NCI-H2081 treated with DMSO at 0.1 percent for 48 hours (cell line): ENCODE measurements at regions not wholly inside any gene's neighbourhood (a gene's known extent, or its start where the extent isn't known, plus 50 kb on each side); places are given as distances from the start of the nearest gene placed in this dataset.
A peak's percentile ranks its signal among the peaks of the same experiment; 100 is the strongest.
"Not testable (repeated sequence)": the region's sequence is repeated elsewhere in the genome, so short reads cannot be mapped to it uniquely, and the experiment has no call there.

ENCODE experiments used
- DNase-seq: peaks from one replicate; lab custom pipeline; 2025; lab: John Stamatoyannopoulos, UW

DNA sequence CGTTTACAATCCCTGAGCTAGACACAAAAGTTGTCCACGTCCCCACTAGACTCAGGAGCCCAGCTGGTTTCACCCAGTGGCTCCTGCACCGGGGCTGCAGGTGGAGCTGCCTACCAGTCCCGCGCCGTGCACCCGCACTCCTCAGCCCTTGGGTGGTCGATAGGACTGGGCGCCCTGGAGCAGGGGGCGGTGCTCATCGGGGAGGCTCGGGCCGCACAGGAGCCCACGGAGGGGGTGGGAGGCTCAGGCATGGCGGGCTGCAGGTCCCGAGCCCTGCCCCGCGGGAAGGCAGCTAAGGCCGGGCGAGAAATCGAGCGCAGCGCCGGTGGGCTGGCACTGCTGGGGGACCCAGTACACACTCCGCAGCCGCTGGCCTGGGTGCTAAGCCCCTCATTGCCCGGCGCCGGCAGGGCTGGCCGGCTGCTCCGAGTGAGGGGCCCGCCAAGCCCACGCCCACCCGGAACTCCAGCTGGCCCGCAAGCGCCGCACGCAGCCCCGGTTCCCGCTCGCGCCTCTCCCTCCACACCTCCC lies 1996.0 kb downstream of the PCDH7 start:
- not testable (repeated sequence) for DNase-seq

DNA sequence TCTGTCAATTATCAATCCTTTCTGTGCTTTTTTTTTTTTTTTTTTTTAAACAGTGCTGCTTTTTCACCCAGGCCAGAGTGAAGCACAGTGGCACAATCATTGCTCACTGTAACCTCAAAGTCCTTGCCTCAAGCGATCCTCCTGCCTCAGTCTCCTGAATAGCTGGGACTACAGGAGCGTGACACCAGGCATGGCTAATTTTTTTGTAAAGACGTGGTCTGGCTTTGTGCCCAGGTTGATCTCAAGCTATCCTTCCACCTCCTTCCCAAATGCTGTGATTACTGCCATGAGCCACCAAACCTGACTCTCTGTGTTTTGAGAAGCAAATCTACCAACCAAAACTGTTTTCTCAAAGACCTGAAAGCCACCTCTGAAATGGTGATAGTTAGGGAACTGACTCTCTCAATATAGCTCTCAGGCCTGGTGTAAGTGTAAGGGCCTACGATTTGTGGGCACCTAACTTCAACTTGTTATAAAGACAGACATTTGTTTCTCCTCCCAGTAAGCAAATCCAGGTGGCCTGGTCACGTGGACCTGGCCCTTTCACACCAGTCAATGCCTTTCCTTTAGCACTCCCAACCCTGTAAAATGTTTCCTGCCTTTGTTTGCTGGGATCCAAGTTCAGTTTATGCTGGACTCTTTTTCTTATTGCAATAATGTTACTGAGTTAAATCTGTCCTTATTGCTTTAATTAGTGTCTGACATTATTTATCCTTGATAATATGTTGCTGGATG lies 2015.9 kb downstream of the PCDH7 start:
- no peak for DNase-seq

DNA sequence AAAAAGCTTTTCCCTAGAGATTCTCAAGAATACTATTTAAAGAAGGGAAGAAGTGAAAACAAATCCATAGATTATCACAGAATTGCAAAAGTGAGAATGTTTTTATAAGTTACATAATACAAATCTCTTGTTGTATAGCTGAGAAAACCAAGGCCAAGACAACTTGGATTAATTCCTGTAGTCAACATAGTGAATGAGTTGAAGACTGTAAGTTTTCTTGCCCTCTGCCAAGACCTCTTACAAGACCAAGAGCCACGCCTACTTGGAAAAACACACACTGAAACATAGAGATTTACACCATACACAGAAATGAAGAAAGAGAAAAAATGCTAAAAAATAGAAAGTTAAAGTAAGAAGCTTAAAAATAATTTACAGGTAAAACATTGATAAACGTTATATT lies 2024.0 kb downstream of the PCDH7 start:
- no peak for DNase-seq

DNA sequence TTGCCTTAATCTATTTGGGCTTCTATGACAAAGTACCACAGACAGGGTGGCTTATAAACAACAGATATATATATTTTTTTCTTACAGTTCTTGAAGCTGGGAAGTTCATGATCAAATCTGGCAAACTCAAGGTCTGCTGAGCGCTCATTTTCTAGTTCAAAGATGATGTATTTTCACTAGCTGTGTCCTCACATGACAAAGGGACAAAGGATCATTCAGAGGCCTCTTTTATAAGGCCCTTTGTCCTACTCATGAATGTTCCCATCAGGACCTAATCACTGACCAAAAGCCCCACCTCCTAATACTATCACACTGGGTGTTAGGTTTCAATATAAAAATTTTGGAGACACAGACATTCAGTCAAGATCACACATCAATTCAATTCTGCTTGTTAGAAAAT lies 2025.2 kb downstream of the PCDH7 start:
- DNase-seq, result no peak

DNA sequence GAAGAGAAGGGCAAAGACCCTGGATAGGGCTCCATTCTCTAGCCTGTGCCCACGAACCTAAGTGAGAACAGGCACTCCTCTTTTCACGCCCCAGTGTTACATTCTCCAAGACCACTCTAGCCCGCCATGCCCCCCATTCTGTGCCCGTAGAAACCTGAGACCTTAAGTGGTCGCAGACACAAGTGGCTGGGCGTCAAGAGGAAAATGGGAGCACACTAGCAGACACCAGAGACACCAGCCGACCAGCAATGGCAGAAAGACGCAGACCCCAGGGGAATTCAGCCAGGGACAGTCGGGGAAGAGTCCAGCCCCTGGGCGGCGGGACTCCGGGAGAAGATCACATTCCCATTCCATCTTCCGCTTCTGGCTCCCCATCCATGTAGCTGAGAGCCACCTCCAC lies 2027.9 kb downstream of the PCDH7 start:
- DNase-seq, result no peak

DNA sequence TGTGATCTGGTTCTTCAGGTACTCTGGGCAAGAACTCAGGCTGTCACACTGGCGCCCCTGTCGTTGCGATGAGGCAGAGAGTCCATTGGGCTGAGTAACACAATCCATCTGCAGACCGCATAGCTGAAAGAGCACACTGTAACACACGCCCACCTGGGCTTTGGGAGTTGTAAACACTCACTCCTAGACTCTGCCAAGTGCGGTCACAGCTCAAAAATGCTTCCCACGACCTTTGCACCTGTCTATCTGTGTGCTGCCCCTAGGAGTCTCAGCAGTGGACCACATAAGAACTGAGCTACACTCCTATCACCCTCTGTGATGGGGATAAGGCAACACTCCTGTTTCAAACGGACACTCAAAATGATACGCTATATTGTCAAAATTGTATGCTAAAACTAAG lies 2028.3 kb downstream of the PCDH7 start:
- no peak for DNase-seq

DNA sequence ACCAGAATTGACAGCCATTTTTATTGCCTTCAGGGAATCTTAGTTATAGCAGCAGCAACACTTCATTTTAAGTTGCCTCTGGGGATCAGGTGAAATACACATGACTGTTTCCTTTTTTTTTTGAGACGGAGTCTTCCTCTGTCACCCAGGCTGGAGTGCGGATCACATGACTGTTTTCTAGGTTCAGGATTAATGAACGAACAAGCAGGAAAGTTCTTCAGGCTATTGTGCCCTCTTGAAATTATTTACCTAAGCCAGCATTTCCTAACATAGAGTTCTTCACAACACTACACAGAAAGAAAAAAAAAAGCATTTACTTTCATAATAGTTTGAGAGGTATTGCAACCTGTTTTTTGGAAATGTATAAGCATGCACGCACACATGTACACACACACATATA lies 2032.8 kb downstream of the PCDH7 start:
- DNase-seq, result no peak

DNA sequence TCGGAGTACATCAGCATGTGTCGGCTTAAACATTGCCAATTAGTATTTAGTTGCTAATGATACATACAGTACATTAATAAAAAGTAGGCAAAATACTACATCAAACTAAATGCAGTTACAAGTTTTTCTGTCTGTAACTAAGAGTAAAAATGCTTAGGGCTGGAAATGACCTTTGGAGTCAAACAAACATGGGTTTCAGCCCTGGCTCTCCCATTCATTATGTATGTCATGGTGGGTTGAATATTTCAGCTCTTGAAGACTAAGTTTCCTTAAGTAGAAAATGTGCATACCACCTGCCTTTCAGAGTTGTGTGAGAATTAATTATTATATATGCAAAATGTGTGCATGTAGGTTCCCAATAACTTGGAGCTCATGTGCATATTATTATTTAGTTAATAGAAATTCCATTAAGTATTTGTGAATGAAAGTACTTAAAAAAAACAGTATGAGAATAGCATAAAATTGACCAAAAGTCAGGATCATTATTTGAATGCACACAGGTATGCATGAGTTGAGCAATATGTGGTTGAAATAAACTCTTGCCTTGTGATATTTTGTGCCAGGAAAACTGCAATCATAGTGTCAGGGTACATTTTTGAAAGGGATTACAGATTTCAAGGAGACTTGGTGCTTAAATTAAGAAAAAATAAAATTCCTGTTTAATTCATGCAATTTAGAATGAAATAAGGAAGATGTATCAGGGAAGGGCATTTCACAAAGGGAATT lies 2048.7 kb downstream of the PCDH7 start:
- DNase-seq, result no peak

DNA sequence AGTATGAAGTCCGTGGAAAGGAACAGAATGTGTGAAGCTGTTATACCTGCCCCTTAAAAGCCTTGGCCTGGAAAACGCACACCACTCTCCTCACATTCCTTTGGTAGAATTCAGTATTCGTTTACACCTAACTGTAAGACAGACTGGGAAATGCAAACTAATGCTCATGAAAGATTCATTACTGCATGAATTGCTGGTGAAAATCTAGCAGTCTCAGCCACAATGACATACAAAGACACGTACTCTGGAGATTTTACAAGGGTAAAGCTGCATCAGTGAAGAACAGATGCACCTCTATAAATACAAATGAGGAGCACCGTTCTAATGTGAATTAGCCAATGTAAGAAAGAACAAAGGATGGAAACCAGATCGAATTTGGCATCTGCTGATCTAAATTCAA lies 2051.3 kb downstream of the PCDH7 start:
- no peak for DNase-seq

DNA sequence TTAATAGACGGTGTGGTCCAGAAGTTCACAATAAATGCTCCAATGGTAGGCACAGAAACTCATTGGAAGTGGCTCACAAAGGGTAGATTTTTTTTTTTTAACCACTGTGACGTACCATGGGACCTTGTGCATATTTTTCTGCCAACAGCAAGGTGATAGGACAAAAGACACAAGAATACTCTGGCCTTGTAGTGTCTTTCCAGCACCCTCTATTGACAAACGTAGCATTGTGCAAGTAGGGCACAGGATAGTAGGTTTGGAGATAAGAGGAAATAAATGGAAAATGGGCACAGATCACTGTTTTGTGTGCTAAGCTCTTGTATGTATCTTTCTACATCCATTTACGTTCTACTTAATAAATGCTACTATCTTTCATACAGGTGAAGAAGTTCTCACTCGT lies 2054.9 kb downstream of the PCDH7 start:
- peak; percentile 15 for DNase-seq

DNA sequence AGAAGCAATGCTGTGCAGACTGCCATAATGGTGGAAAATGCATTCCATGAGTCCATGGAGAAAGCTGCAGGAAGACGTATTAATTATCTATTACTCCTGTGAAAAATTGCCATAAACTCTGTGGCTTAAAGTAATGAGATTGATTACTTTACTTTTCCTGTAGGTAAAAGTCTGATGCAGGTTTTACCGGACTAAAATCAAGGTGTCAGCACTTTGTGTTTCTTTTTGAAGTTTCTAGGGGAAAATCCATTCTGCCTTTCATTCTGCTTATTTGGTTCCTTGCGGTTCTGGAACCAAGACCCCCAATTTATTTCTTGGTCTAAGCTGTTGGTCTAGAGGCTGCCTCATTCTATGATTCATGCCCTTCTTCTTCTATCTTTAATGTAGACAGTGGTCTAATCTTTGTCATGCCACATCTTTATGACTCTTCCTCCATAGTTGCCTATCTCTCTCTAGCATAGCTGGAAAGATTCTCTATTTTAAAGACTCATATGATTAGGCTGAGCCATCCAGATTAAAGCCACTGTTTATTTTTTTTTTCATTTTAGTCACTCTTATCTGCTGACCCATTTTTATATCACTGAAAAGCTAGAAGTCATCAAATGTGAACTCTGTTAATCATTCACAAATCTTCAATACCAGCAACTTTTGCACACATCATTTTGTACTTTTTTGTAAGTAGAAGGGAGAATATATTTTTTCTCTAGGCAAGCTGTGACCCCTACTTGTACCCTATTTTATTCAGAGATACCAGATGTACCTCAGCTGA lies 2056.4 kb downstream of the PCDH7 start:
- DNase-seq, result no peak

DNA sequence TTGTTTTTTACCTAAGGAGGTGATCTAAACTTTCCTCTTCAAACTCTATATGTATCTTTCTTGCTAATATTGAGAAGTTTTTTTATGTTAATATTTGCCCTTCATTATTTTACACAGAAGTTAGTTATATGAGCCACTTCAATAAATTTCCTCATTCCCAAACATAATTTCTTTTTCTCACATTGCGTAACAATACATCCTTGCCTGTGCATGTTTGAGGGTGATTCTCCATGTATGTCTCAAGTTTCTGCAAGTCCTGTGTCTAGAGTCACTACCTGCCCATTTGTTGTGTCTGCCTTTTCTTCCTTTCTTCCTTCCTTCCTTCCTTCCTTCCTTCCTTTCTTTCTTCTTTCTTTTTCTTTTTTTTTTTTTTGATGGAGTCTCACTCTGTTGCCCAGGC lies 2057.9 kb downstream of the PCDH7 start:
- DNase-seq, result no peak

DNA sequence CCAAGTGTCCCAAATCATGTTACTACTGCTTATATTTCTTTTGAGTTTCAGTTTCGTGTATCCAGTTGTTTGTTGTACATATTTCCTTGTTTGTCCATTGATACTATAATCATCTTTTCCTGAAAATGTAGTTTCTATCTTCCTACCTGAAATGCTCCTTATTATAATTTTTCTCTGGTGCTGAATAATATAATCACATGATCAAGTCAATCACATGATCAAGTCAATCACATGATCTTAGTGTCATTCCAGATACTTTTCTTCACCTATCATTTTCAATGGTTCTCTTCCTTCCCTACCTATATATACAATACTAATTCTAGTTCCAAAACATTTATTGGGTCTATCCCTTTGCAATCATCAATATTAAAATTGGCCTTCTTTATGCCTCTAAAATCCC lies 2058.8 kb downstream of the PCDH7 start:
- no peak for DNase-seq

DNA sequence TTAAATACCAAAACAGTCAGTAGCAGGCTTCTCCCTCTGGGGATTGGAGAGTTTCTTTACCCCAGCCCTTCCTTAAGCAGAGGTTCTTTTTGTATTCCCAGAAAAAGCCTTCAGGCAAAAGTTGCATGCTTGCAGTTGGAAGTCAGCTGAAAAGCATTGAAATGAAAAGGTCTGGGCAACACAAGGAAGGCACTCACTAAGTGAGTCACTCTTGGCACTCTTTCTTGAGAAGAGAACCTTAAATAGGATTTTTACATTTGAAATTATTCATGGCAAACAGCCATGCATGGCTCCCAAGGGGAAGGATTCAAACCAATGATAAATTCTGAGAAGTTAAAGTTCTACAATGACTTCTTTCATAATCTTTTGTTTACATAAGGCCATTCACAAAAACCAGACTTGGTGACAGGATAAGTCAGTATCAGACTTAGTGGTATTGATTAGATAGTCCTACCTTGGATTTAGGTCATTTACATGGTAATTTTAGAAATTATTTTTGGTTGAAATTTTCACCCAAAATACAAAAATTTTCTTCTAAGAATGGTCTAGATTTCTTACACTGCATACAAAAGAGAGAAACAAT lies 2068.9 kb downstream of the PCDH7 start:
- no peak for DNase-seq

DNA sequence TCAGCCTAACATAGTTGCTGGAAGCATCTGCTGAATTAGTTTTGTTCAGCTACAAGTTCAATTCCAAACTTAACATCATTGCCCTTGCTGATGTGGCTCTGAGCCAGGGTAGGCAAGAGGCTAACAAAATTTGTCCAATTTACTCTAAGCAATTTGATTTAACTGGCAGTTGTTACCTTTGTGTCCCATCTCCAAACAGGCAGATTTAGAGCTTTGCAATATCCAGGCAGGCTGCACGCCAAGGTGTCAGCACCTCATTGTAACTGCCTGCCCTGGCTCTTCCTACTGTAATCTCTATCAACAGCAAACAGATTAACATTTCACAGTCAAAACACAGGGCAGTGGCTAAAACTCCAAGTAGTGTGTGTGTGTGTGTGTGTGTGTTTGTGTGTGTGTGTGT lies 2070.6 kb downstream of the PCDH7 start:
- no peak for DNase-seq

DNA sequence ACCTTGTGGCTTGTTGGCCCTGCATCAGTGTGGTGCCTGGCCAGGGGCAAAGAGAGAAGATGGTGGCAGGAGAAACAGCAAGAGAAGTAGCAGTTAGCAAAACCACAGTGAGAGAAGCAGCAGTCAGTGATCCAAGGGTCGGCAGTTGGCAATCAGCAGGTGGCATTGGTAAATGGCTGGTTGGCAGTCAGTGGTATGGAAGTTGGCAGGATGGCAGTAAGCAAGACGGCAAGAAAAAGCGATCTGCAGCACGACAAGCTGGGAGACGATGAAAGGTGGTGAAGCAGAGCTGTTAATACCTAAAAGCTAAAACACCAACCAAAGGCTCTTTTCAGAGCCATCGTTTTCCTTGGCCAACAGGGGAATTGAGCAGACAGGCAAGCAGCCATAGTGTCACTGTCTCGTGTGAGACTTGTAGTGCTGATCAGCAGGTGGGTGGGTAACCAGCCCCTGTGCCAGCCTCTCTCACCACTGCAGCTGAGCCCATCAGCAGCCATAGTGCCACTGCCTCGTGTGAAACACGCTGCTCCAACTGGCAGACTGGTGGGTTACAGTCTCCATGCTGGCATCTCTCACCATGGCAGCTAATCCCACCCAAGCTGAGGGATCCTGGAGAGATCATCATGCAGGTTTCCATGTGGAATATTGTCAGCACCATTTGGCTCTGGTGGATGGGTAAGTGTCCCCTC lies 2078.4 kb downstream of the PCDH7 start:
- DNase-seq, result no peak

DNA sequence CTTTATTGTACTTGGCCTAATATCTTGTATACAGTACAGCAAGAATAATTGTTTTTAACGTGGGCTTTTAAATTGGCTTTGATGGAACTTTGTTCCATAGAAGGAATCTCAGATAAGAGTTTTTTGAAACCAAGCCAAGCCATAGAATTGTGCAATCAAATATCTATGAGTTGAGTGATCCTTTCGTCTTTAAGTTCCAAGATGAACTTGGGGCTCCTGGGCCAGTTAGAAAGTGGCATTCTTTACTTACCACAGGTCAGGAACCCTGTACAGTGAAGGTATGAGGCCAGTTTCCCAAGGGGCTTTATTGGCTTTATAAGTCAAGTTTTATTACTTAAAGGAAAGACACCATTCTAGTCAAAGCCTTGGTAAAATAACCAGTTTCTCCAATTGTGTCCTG lies 2104.2 kb downstream of the PCDH7 start:
- DNase-seq, result no peak

DNA sequence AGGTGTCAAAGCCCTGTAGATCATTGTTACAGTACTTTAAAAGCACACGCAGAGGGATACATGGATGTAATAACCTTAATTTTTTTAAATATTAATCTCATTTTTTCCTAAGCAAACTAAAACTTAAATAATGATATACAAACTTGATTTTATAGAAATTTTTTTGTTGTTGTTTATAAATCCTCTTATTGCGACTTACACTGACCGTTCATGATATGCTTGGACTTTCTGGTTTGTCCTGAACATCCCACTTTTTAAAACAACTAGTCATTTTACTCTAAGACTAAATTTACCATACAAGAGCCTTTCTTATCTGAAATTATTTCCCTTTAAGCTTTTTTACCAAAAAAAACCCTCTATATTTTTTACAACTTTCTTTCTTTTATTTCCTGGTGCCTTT lies 2106.0 kb downstream of the PCDH7 start:
- no peak for DNase-seq

DNA sequence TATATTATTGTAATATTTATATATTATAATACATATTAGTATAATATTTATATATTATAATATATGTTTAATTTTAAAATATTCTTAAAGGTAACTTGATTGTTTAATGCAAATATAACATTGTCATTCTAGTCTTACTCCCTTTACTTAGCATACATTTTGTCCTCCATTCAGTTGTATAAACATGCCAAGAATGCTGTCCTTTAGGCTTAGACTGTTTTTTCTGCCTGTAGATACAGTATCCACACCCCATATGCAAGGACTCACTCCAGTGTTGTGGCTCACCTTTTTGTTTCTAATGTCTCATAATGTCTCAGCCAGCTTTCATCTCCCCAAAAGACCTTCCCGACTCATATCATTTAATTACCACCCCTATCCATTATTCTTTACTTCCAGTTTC lies 2110.0 kb downstream of the PCDH7 start:
- DNase-seq, result no peak

DNA sequence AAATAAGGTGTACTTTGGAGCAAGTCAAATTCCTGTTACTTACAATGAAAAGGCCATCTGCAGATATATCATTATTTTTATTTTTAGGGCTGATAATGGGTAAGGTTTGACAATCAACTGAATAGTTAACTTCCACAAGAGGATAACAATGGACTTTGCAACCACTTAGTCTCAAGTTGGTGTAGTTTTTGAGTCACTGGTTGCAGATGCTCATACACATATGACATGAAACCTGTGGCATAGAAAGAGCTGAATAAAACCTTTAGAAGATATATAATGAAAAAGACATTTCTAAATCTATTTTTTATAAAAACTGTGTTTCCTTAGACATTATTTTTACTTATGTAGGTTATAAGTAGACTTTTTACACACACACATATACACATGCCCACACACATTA lies 2110.9 kb downstream of the PCDH7 start:
- no peak for DNase-seq

DNA sequence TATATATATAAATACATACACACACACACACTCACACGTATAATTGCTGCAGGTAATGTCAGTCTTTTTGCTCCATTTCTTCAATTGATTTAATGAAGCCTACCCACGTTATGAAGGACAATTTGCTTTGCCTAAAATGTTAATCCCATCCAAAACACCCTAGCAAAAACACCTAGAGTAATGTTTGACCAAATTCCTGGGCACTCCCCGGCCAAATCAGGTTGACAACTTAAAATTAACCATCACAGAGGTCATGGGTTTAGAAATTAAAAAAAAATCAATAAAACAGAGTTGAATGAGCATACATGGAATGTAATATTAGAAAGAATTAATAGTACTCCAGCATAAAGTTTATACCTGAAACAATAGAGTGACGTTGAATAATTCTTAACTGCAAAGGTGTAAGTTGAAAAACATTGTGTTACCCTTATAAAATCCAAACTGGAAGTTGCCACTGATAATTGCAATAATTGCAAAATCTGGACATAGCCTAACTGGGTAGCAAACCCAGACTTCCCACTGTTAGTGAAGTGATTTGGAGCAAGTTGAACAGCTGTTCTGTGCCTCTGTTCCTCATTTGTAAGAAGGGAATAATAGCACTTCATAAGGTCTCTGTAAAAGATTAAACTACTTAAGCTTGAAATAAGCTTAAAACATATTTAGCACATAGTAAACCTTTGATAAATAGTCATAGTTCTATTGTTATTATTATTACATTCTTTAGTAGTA lies 2120.5 kb downstream of the PCDH7 start:
- DNase-seq, result no peak
